NB4 (cell line): ENCODE measurements at regions not wholly inside any gene's neighbourhood (a gene's known extent, or its start where the extent isn't known, plus 50 kb on each side); places are given as distances from the start of the nearest gene placed in this dataset.

Experiments
- POLR2A ChIP-seq: IDR thresholded peaks from 2 replicates; pipeline ENCODE4 v1.6.1; 2011; ENCODE audit warnings: mild to moderate bottlenecking; ENCODE audit not compliant: insufficient read length; ENCODE audit errors: extremely low read depth
- TF ChIP-seq, protein P1 (sequence below): IDR thresholded peaks from one replicate; pipeline ENCODE4 v1.5.1; 2012; ENCODE audit warnings: low read depth, low read length

GRCh38 chr1:100611086-100611485, 73.1 kb downstream of the GPR88 start:
- TF ChIP-seq, protein P1, sequence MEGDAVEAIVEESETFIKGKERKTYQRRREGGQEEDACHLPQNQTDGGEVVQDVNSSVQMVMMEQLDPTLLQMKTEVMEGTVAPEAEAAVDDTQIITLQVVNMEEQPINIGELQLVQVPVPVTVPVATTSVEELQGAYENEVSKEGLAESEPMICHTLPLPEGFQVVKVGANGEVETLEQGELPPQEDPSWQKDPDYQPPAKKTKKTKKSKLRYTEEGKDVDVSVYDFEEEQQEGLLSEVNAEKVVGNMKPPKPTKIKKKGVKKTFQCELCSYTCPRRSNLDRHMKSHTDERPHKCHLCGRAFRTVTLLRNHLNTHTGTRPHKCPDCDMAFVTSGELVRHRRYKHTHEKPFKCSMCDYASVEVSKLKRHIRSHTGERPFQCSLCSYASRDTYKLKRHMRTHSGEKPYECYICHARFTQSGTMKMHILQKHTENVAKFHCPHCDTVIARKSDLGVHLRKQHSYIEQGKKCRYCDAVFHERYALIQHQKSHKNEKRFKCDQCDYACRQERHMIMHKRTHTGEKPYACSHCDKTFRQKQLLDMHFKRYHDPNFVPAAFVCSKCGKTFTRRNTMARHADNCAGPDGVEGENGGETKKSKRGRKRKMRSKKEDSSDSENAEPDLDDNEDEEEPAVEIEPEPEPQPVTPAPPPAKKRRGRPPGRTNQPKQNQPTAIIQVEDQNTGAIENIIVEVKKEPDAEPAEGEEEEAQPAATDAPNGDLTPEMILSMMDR: no peak
- TF ChIP-seq POLR2A: no peak
